ENCODE measurements at regions not wholly inside any gene's neighbourhood (a gene's known extent, or its start where the extent isn't known, plus 50 kb on each side); places are given as distances from the start of the nearest gene placed in this dataset.

DNA sequence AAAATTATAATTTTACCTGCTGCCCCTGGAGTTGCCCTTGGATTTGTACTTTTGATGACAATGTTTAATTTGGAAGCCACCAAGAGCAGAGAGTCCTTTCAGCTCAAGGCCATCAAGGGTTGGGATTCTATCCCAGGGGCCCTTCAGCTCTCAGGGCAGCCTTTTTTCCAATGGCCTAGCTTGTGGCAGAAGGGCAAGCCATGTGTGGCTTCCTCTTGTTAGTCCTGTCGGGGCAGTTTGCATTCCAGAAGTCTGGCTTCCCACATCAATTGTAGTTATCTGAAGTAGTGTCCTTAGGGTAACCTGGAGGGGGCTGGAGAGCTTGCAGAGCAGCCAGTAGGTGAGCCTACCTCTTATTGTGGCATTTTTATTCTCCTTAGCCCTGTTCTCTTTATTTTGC lies 569.4 kb downstream of the TRAM1L1 start:
- TF ChIP-seq EZH2phosphoT487 (IDR thresholded peaks at IDR 0.05; ENCODE audit: borderline replicate concordance) = no peak
- TF ChIP-seq, protein P1, sequence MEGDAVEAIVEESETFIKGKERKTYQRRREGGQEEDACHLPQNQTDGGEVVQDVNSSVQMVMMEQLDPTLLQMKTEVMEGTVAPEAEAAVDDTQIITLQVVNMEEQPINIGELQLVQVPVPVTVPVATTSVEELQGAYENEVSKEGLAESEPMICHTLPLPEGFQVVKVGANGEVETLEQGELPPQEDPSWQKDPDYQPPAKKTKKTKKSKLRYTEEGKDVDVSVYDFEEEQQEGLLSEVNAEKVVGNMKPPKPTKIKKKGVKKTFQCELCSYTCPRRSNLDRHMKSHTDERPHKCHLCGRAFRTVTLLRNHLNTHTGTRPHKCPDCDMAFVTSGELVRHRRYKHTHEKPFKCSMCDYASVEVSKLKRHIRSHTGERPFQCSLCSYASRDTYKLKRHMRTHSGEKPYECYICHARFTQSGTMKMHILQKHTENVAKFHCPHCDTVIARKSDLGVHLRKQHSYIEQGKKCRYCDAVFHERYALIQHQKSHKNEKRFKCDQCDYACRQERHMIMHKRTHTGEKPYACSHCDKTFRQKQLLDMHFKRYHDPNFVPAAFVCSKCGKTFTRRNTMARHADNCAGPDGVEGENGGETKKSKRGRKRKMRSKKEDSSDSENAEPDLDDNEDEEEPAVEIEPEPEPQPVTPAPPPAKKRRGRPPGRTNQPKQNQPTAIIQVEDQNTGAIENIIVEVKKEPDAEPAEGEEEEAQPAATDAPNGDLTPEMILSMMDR (conservative IDR thresholded peaks at IDR 0.05; ENCODE audit: low read length) = no peak
- Histone ChIP-seq H3K27me3 (ENCODE audit: insufficient read depth, low read length, poor library complexity, severe bottlenecking) (no peaks in the 10 kb centered on the region), H3F3A (ENCODE audit: low read depth) (no peaks in the 10 kb centered on the region), H3K9me2 (replicated peaks; ENCODE audit: low read depth, low read length) (no peaks in the 10 kb centered on the region), H3K4me3 (ENCODE audit: low read length, poor library complexity, severe bottlenecking) (no peak overlapping the region), H3K9me3 (ENCODE audit: insufficient read depth, low read depth, low read length) (no peaks in the 10 kb centered on the region; the same call in 1 of the 2 replicates), H3K9ac (ENCODE audit: low read depth, low read length, poor library complexity, severe bottlenecking) (no peak overlapping the region), H3K36me3 (ENCODE audit: insufficient read depth, low read length) (no peaks in the 10 kb centered on the region), H2AFZ (ENCODE audit: low read length) (no peak overlapping the region), H4K20me1 (ENCODE audit: insufficient read depth, low read length, poor library complexity, severe bottlenecking) (no peaks in the 10 kb centered on the region), H3K4me1 (ENCODE audit: insufficient read depth, low read length, poor library complexity, severe bottlenecking) (peaks cover 8% of the 10 kb centered on the region), H3K4me2 (ENCODE audit: low read depth, low read length, poor library complexity, severe bottlenecking) (no peak overlapping the region), H3K79me2 (ENCODE audit: insufficient read depth, low read length) (no peaks in the 10 kb centered on the region)

DNA sequence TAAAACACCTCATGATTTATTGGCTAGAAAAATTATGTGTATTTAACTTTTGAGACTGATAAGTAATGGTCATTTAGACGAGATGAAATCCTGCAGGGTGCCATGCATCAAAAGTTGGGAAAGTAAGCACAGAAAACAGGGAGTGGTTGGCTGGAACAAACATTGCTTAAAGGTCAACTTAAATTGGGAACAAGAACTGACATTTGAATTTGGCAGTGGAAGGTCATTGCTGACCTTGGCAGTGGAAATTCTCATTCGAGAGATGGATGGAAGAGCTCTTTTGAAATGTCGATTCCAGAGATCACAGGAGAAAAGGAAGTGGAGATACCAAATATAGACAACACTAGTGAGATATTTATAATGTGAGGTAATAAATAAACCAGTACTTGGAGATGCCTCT lies 572.8 kb downstream of the TRAM1L1 start:
- no peak overlapping the region for H2AFZ ChIP-seq (ENCODE audit: low read length)
- no peak overlapping the region for H3K4me2 ChIP-seq (ENCODE audit: low read depth, low read length, poor library complexity, severe bottlenecking)
- H3K9me2 ChIP-seq (replicated peaks; ENCODE audit: low read depth, low read length) = no peaks in the 10 kb centered on the region
- H3K4me3 ChIP-seq (ENCODE audit: low read length, poor library complexity, severe bottlenecking) = no peak overlapping the region
- no peaks in the 10 kb centered on the region for H4K20me1 ChIP-seq (ENCODE audit: insufficient read depth, low read length, poor library complexity, severe bottlenecking)
- H3K4me1 ChIP-seq (ENCODE audit: insufficient read depth, low read length, poor library complexity, severe bottlenecking) = no peaks in the 10 kb centered on the region
- no peaks in the 10 kb centered on the region; the same call in 1 of the 2 replicates for H3K9me3 ChIP-seq (ENCODE audit: insufficient read depth, low read depth, low read length)
- no peaks in the 10 kb centered on the region for H3K27me3 ChIP-seq (ENCODE audit: insufficient read depth, low read length, poor library complexity, severe bottlenecking)
- TF ChIP-seq, protein P1 (conservative IDR thresholded peaks at IDR 0.05; ENCODE audit: low read length) = no peak
- no peak for TF ChIP-seq EZH2phosphoT487 (IDR thresholded peaks at IDR 0.05; ENCODE audit: borderline replicate concordance)
- no peaks in the 10 kb centered on the region for H3F3A ChIP-seq (ENCODE audit: low read depth)
- H3K36me3 ChIP-seq (ENCODE audit: insufficient read depth, low read length) = no peaks in the 10 kb centered on the region
- no peaks in the 10 kb centered on the region for H3K79me2 ChIP-seq (ENCODE audit: insufficient read depth, low read length)
- no peak overlapping the region for H3K9ac ChIP-seq (ENCODE audit: low read depth, low read length, poor library complexity, severe bottlenecking)

DNA sequence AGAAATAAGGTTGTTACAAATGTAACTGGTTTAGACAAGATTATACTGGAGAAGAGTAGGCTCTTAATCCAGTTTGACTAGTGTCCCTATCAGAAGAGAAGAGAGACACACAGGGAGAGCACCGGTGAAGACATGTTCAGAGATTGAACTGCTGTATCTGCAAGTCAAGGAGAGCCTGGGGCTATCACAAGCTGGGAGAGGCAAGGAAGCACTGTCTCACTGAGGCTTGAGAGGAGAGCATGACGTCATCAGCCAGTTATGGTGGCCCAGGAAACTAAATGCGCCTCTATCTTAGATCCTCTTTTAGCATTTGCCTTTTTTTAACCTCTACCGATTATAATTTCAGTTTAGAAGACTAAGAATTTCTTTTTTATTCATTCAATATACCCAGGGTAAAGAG lies 583.4 kb downstream of the TRAM1L1 start:
- Histone ChIP-seq H3K36me3 (ENCODE audit: insufficient read depth, low read length) (no peaks in the 10 kb centered on the region), H3K9me2 (replicated peaks; ENCODE audit: low read depth, low read length) (no peaks in the 10 kb centered on the region), H3K27me3 (ENCODE audit: insufficient read depth, low read length, poor library complexity, severe bottlenecking) (no peaks in the 10 kb centered on the region), H4K20me1 (ENCODE audit: insufficient read depth, low read length, poor library complexity, severe bottlenecking) (no peaks in the 10 kb centered on the region), H3K9me3 (ENCODE audit: insufficient read depth, low read depth, low read length) (no peaks in the 10 kb centered on the region), H2AFZ (ENCODE audit: low read length) (no peak overlapping the region), H3K4me3 (ENCODE audit: low read length, poor library complexity, severe bottlenecking) (no peak overlapping the region), H3K9ac (ENCODE audit: low read depth, low read length, poor library complexity, severe bottlenecking) (no peak overlapping the region), H3K4me2 (ENCODE audit: low read depth, low read length, poor library complexity, severe bottlenecking) (no peak overlapping the region), H3F3A (ENCODE audit: low read depth) (no peaks in the 10 kb centered on the region), H3K4me1 (ENCODE audit: insufficient read depth, low read length, poor library complexity, severe bottlenecking) (peaks cover 8% of the 10 kb centered on the region), H3K79me2 (ENCODE audit: insufficient read depth, low read length) (no peaks in the 10 kb centered on the region)
- no peak for TF ChIP-seq EZH2phosphoT487 (IDR thresholded peaks at IDR 0.05; ENCODE audit: borderline replicate concordance)
- TF ChIP-seq, protein P1 (conservative IDR thresholded peaks at IDR 0.05; ENCODE audit: low read length) = no peak
